ENCODE measurements at regions not wholly inside any gene's neighbourhood (a gene's known extent, or its start where the extent isn't known, plus 50 kb on each side); places are given as distances from the start of the nearest gene placed in this dataset.

GRCh38 chr7:421136-421991 is 98.3 kb downstream of the PDGFA start:
- Histone ChIP-seq H3K4me2 (ENCODE audit: low read length) (no peak overlapping the region), H3K36me3 (ENCODE audit: insufficient read depth, low read length) (no peaks in the 10 kb centered on the region), H3K9me3 (replicated peaks; ENCODE audit: low read length) (no peaks in the 10 kb centered on the region), H3K4me1 (ENCODE audit: control insufficient read depth, insufficient read depth, low read length) (peaks cover 7% of the 10 kb centered on the region), H3K27me3 (ENCODE audit: control insufficient read depth, insufficient read depth, low read length) (peaks cover 29% of the 10 kb centered on the region), H3K9ac (ENCODE audit: low read depth, low read length) (no peak overlapping the region), H3K4me3 (ENCODE audit: low read length) (no peak overlapping the region)

GRCh38 chr7:422191-422885 is 97.3 kb downstream of the PDGFA start:
- Histone ChIP-seq H3K9ac (ENCODE audit: low read depth, low read length) (no peak overlapping the region), H3K4me3 (ENCODE audit: low read length) (no peak overlapping the region), H3K27me3 (ENCODE audit: control insufficient read depth, insufficient read depth, low read length) (peaks cover 29% of the 10 kb centered on the region), H3K4me1 (ENCODE audit: control insufficient read depth, insufficient read depth, low read length) (peaks cover 7% of the 10 kb centered on the region), H3K4me2 (ENCODE audit: low read length) (no peak overlapping the region), H3K36me3 (ENCODE audit: insufficient read depth, low read length) (no peaks in the 10 kb centered on the region), H3K9me3 (replicated peaks; ENCODE audit: low read length) (no peaks in the 10 kb centered on the region)

DNA sequence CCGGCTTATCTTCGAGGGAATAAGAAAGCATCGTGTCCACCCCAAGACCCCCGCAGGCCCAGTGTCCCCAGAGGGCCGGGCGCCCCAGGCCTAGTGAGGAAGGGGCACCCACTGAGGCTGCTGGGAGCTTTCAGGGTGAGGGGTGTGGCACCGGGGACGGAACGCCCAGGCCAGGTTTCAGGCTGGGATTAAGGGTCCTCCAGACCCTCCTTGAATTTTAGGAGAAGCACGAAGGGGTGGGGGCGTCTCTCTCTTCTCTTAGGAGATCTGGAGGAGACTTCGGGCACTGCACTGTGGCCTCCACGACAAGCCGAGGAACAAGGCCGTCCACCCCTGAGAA is 96.8 kb downstream of the PDGFA start:
- no peaks in the 10 kb centered on the region for H3K36me3 ChIP-seq (ENCODE audit: insufficient read depth, low read length)
- peaks cover 7% of the 10 kb centered on the region for H3K4me1 ChIP-seq (ENCODE audit: control insufficient read depth, insufficient read depth, low read length)
- no peak overlapping the region for H3K4me3 ChIP-seq (ENCODE audit: low read length)
- no peak overlapping the region for H3K9ac ChIP-seq (ENCODE audit: low read depth, low read length)
- no peak overlapping the region for H3K4me2 ChIP-seq (ENCODE audit: low read length)
- no peaks in the 10 kb centered on the region for H3K9me3 ChIP-seq (replicated peaks; ENCODE audit: low read length)
- H3K27me3 ChIP-seq (ENCODE audit: control insufficient read depth, insufficient read depth, low read length): peaks cover 29% of the 10 kb centered on the region

DNA sequence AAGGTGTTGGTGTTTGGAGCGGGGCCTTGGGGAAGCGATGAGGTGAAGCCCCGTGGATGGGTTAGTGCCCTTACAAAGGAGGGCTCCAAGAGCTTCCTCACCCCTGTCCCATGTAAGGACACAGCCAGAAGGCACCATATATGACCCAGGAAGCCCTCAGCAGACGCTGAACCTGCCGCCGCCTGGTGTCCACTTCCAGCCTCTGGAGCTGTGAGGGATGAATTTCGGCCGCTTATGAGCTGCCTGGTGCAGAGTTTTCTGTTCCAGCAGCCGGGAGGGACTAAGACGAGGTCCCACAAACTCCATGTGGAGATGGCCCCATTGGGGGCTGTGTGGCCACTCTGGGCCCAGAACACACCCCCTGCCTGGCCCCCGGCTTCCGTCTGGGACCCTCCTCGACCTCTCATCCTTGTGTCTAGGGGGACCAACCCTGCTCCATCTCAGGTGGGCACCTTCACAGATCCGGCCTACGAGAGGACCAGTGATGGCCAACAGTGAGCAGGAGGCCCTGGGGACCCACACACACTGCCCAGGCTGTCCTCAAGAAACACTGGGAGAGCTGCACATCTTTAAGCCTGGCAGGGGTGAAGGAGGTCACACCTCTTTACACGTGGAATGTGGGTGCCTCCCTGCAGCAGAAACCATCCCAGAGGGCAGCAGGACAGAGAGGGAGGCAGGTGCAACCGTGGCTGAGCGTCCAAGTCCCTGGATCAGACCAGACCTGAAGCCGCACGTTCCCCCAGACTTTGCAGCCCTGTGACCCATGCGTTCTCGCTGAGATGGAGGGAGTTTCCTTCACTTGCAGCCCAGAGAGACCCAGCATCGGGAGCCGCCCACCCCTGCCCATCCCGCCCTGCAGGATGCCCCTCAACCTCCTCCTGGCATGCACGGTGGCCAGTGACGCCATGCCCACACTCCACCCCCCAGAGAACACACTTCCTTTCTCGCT is 96.1 kb downstream of the PDGFA start:
- no peak overlapping the region for H3K4me2 ChIP-seq (ENCODE audit: low read length)
- H3K4me3 ChIP-seq (ENCODE audit: low read length): no peak overlapping the region
- H3K9ac ChIP-seq (ENCODE audit: low read depth, low read length): no peak overlapping the region
- H3K4me1 ChIP-seq (ENCODE audit: control insufficient read depth, insufficient read depth, low read length): peaks cover 7% of the 10 kb centered on the region
- peaks cover 29% of the 10 kb centered on the region for H3K27me3 ChIP-seq (ENCODE audit: control insufficient read depth, insufficient read depth, low read length)
- H3K9me3 ChIP-seq (replicated peaks; ENCODE audit: low read length): no peaks in the 10 kb centered on the region
- no peaks in the 10 kb centered on the region for H3K36me3 ChIP-seq (ENCODE audit: insufficient read depth, low read length)

DNA sequence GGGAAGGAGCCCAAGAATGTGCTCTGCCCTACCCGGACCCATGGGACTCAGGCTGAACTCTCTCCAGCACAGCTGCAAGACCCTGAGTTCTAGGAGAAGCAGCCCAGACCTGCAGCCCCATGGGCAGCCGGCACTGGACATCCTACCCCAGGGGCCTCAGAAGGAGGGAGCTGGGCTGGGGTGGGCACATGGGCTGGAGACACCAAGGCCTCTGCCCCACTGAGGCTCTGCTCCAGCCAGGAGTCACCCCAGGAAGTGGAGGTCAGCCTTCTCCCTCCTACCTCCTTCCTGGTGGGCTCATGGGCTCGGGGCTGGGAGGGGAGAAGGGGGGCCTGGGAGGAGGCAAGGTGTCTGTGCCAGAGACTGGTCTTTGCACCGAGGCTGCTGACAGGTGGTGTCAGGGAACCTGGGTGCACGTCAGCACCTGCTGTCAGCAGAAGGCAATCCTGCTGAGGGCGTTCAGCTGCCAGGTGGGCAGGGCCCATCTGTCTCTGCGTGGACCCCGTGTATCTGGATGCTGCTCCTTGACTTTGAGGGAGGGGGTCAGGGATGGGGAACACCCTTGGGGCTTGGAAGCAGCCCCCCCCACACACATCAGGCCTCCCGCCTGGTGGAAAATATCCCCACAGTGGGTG is 95.2 kb downstream of the PDGFA start:
- H3K27me3 ChIP-seq (ENCODE audit: control insufficient read depth, insufficient read depth, low read length): peaks cover 29% of the 10 kb centered on the region
- no peak overlapping the region for H3K4me3 ChIP-seq (ENCODE audit: low read length)
- H3K9me3 ChIP-seq (replicated peaks; ENCODE audit: low read length): no peaks in the 10 kb centered on the region
- H3K9ac ChIP-seq (ENCODE audit: low read depth, low read length): no peak overlapping the region
- peaks cover 7% of the 10 kb centered on the region for H3K4me1 ChIP-seq (ENCODE audit: control insufficient read depth, insufficient read depth, low read length)
- H3K36me3 ChIP-seq (ENCODE audit: insufficient read depth, low read length): no peaks in the 10 kb centered on the region
- H3K4me2 ChIP-seq (ENCODE audit: low read length): no peak overlapping the region

DNA sequence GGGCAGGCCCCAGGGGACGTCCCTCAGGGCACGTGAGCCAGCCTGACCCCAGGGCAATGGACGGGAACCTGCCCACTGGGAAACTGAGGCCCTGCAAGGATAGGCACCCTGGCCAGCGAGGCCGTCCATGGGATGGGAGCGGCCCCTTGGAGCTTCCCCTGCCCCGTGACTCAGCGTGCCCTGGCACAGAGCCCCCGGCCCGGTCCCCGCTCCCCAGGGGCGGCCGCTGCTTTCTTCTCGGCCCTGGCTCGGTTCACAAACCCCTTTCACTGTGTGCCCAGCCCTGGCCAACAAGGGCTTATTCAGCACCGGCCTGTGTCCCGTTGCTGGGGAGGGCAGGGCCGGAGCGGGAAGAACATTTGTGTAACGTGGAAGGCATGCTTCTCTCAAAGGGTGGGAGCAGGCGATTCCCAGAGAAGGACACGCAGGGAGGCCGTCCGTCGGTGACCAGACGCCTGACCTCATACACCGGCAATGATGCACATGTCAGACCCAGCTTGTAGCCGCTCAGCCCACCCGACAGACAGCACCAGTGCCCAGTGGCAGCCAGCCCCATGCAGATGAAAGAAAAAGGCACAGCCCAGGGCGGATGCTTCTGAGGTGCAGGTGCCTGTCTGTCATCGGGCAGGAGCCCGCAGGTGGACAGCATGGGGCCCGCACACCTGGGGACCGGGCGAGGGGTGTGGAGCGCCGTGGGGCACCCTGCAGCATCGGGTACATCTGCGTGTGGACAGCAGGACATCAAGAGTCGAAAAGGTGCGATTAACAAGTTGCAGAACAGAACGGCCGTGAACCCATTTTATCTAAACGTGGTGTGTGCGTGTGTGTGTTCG is 94.5 kb downstream of the PDGFA start:
- H3K9ac ChIP-seq (ENCODE audit: low read depth, low read length): no peak overlapping the region
- peaks cover 29% of the 10 kb centered on the region for H3K27me3 ChIP-seq (ENCODE audit: control insufficient read depth, insufficient read depth, low read length)

DNA sequence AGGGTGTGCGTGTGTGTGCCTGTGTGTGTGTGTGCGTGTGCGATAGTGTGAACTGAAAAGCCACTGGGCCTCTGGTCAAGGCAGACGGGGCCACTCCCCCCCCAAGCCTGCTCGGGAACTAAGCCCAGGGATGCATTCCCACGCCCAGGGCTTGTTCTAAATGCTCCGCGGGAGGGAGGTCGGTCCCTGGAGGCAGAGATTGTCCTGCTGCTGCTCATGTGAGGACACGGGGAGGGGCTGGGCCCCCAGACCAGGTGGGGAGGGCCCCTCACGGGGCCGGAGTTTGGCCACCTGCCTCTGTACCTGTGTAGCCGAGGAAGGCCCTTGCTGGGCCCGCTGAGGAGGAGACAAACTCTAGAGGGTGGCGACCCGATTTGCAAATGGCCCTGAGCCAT is 93.9 kb downstream of the PDGFA start:
- Histone ChIP-seq H3K27me3 (ENCODE audit: control insufficient read depth, insufficient read depth, low read length) (peaks cover 29% of the 10 kb centered on the region), H3K36me3 (ENCODE audit: insufficient read depth, low read length) (no peaks in the 10 kb centered on the region), H3K4me1 (ENCODE audit: control insufficient read depth, insufficient read depth, low read length) (peaks cover 7% of the 10 kb centered on the region), H3K4me2 (ENCODE audit: low read length) (no peak overlapping the region), H3K9me3 (replicated peaks; ENCODE audit: low read length) (no peaks in the 10 kb centered on the region), H3K4me3 (ENCODE audit: low read length) (no peak overlapping the region), H3K9ac (ENCODE audit: low read depth, low read length) (no peak overlapping the region)

More for the DNA sequence above, 94.5 kb downstream of the PDGFA start:
- Histone ChIP-seq H3K4me3 (ENCODE audit: low read length) (no peak overlapping the region), H3K4me1 (ENCODE audit: control insufficient read depth, insufficient read depth, low read length) (peaks cover 7% of the 10 kb centered on the region), H3K36me3 (ENCODE audit: insufficient read depth, low read length) (no peaks in the 10 kb centered on the region), H3K4me2 (ENCODE audit: low read length) (no peak overlapping the region), H3K9me3 (replicated peaks; ENCODE audit: low read length) (no peaks in the 10 kb centered on the region)

GRCh38 chr7:426510-426909 is 93.1 kb downstream of the PDGFA start:
- no peaks in the 10 kb centered on the region for H3K9me3 ChIP-seq (replicated peaks; ENCODE audit: low read length)
- no peaks in the 10 kb centered on the region for H3K36me3 ChIP-seq (ENCODE audit: insufficient read depth, low read length)
- H3K9ac ChIP-seq (ENCODE audit: low read depth, low read length): no peak overlapping the region
- no peak overlapping the region for H3K4me2 ChIP-seq (ENCODE audit: low read length)
- H3K4me1 ChIP-seq (ENCODE audit: control insufficient read depth, insufficient read depth, low read length): peaks cover 7% of the 10 kb centered on the region
- H3K4me3 ChIP-seq (ENCODE audit: low read length): no peak overlapping the region
- H3K27me3 ChIP-seq (ENCODE audit: control insufficient read depth, insufficient read depth, low read length): peaks cover 29% of the 10 kb centered on the region

DNA sequence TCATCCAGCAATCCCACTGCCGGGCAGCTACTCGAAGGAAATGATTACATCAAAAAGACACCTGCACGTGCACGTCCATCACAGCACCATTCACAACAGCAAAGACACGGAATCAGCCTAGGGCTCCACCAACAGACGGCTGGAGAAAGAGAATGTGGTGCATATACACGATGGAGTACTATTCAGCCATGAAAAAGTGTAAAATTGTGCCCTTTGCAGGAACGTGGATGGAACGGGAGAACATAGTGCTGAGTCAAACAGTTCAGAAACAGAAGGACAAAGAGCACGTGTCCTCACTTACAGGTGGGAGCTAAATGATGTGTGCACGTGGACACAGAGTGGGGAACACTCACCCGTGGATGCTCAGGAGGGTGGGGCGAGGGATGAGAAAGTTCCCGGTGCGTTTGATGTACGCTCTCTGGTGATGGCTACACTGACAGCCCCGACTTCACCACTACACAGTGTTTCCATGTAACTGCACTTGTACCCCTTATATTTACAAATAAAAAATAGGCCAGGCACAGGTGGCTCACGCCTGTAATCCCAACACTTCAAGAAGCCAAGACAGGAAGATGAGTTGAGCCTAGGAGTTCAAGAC is 92.0 kb downstream of the PDGFA start:
- peaks cover 7% of the 10 kb centered on the region for H3K4me1 ChIP-seq (ENCODE audit: control insufficient read depth, insufficient read depth, low read length)
- peaks cover 29% of the 10 kb centered on the region for H3K27me3 ChIP-seq (ENCODE audit: control insufficient read depth, insufficient read depth, low read length)
- H3K4me2 ChIP-seq (ENCODE audit: low read length): no peak overlapping the region
- H3K4me3 ChIP-seq (ENCODE audit: low read length): no peak overlapping the region
- no peaks in the 10 kb centered on the region for H3K9me3 ChIP-seq (replicated peaks; ENCODE audit: low read length)
- no peak overlapping the region for H3K9ac ChIP-seq (ENCODE audit: low read depth, low read length)
- H3K36me3 ChIP-seq (ENCODE audit: insufficient read depth, low read length): no peaks in the 10 kb centered on the region

DNA sequence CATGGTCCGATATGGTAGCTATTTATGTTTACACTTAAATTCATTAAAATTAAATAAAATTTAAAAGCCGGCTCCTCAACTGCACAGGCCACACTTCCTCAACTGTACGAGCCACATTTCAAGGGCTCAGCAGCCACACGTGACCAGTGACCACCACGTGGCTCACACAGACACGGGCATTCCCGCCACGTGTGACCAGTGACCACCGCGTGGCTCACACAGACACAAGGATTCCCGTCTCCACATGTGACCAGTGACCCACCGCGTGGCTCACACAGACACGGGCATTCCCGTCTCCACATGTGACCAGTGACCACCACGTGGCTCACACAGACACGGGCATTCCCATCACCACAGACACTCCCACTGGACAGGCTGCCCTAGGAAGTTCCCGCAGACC is 91.3 kb downstream of the PDGFA start:
- Histone ChIP-seq H3K36me3 (ENCODE audit: insufficient read depth, low read length) (no peaks in the 10 kb centered on the region), H3K9me3 (replicated peaks; ENCODE audit: low read length) (no peaks in the 10 kb centered on the region), H3K4me1 (ENCODE audit: control insufficient read depth, insufficient read depth, low read length) (peaks cover 7% of the 10 kb centered on the region), H3K4me2 (ENCODE audit: low read length) (no peak overlapping the region), H3K27me3 (ENCODE audit: control insufficient read depth, insufficient read depth, low read length) (peaks cover 26% of the 10 kb centered on the region), H3K9ac (ENCODE audit: low read depth, low read length) (no peak overlapping the region), H3K4me3 (ENCODE audit: low read length) (no peak overlapping the region)

Measured in skeletal muscle satellite cell (primary cell).